PC-9 (cell line): ENCODE measurements at regions not wholly inside any gene's neighbourhood (a gene's known extent, or its start where the extent isn't known, plus 50 kb on each side); places are given as distances from the start of the nearest gene placed in this dataset.

Source experiments
- BruUV-seq: library from RNA; stranded (reverse); fragments of 400-500 nt; replicated peaks from 2 replicates; lab custom pipeline; 2021; lab: Mats Ljungman, UMichigan
- CTCF ChIA-PET: fragments of 300-600 bp; sonication (Branson Sonifier 250); formaldehyde crosslinking; loops from one replicate; lab custom pipeline; 2022; ENCODE audit warnings: antibody characterized with exemption; lab: Charles Lee
- POLR2A ChIA-PET: fragments of 300-600 bp; sonication (Branson Sonifier 250); formaldehyde crosslinking; loops from one replicate; lab custom pipeline; 2022; ENCODE audit warnings: antibody characterized with exemption; ENCODE audit not compliant: unreplicated experiment; lab: Charles Lee
- DNase-seq, 2 experiments: peaks; one replicate each; pipeline versions ENCODE4 v3.0.0 to v3.0.0-alpha.2; 2015 to 2022; ENCODE audit warnings: mixed read lengths in 1 of 2
- H2AFZ ChIP-seq: fragments of 200-600 bp; sonication (generic); 2 replicates; pipeline ENCODE4 v1.8.1; 2017; ENCODE audit warnings: antibody characterized with exemption
- H3F3A ChIP-seq: fragments of 200-600 bp; sonication (generic); 2 replicates; pipeline ENCODE4 v1.8.1; 2017; ENCODE audit warnings: antibody characterized with exemption, mild to moderate bottlenecking, low read depth; ENCODE audit not compliant: insufficient read depth
- H3K27ac ChIP-seq: fragments of 200-600 bp; sonication (generic); 2 replicates; pipeline ENCODE4 v1.6.1; 2016; ENCODE audit warnings: mixed run types
- H3K27me3 ChIP-seq: fragments of 200-600 bp; sonication (generic); 2 replicates; pipeline ENCODE4 v1.6.1; 2016; ENCODE audit warnings: low read depth, mixed run types; ENCODE audit not compliant: insufficient read depth
- H3K36me3 ChIP-seq: fragments of 200-600 bp; sonication (generic); 2 replicates; pipeline ENCODE4 v1.6.1; 2016; ENCODE audit warnings: low read depth, mixed run types
- H3K4me1 ChIP-seq: fragments of 200-600 bp; sonication (generic); replicated peaks from 2 replicates; pipeline ENCODE4 v1.6.1; 2016; ENCODE audit warnings: mixed run types; ENCODE audit not compliant: insufficient read depth
- H3K4me2 ChIP-seq: fragments of 200-600 bp; sonication (generic); 2 replicates; pipeline ENCODE4 v1.6.1; 2017; ENCODE audit warnings: mixed run types
- H3K4me3 ChIP-seq: fragments of 200-600 bp; sonication (generic); 2 replicates; pipeline ENCODE4 v1.6.1; 2016; ENCODE audit warnings: mixed run types
- H3K79me2 ChIP-seq: fragments of 200-600 bp; sonication (generic); 2 replicates; pipeline ENCODE4 v1.6.1; 2017; ENCODE audit warnings: low read depth, mixed run types
- H3K9me2 ChIP-seq: fragments of 200-600 bp; sonication (generic); 2 replicates; pipeline ENCODE4 v1.8.1; 2017; ENCODE audit warnings: mild to moderate bottlenecking; ENCODE audit not compliant: insufficient read depth
- H3K9me3 ChIP-seq: fragments of 200-600 bp; sonication (generic); 2 replicates; pipeline ENCODE4 v1.8.1; 2016; ENCODE audit warnings: low read depth; ENCODE audit not compliant: insufficient read depth
- H4K20me1 ChIP-seq: fragments of 200-600 bp; sonication (generic); 2 replicates; pipeline ENCODE4 v1.8.1; 2017; ENCODE audit not compliant: insufficient read depth
- EZH2 ChIP-seq: fragments of 200-600 bp; sonication (generic); IDR thresholded peaks from 2 replicates; pipeline ENCODE4 v1.8.0; 2017; ENCODE audit warnings: antibody characterized with exemption, low read depth
- intact Hi-C: fragments of 100-400 bp; cut with micrococcal nuclease; formaldehyde crosslinking; loops from one replicate; pipeline ENCODE4 v1.10.0; 2022; ENCODE audit not compliant: unreplicated experiment
- TF ChIP-seq, protein P1 (sequence below): fragments of 200-600 bp; sonication (generic); conservative IDR thresholded peaks from 2 replicates; pipeline ENCODE4 v1.6.1; 2017; ENCODE audit warnings: mixed run types, antibody characterized with exemption, mild to moderate bottlenecking, moderate library complexity

DNA sequence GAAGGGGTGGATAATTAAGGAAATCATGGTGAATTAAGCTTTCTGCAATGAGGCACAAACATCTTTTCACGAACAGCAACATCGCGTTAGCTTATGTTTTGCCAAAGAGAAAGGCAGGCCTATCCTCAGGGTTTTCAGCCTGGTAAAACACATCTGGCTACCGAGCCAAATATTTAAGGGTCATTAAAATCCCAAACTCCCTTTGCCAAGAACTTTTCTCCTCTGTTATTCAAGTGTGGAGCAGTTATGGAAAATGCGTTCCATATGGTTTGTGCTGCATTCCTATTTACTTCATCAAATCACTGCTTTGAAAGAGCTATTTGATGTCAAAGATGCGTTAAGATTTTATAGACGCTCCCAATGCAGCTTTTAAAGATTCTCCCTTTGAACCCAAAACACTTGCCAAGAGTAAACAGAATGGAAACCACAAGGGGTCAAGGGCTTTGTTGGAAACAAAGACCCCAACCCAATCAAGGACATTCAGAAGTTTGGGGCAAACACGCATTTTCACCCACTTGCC lies 308.3 kb upstream of the CDH5 start:
- Histone ChIP-seq H3K36me3 (no peaks in the 10 kb centered on the region), H3K27me3 (peaks cover 82% of the 10 kb centered on the region), H3K9me3 (no peaks in the 10 kb centered on the region), H3K4me3 (no peak overlapping the region), H3K27ac (no peak overlapping the region), H3K79me2 (no peaks in the 10 kb centered on the region), H3K9me2 (no peaks in the 10 kb centered on the region), H2AFZ (no peak overlapping the region), H3K4me2 (no peak overlapping the region), H4K20me1 (no peaks in the 10 kb centered on the region), H3K4me1 (no peaks in the 10 kb centered on the region), H3F3A (no peaks in the 10 kb centered on the region)
- no peak for DNase-seq
- BruUV-seq: no TSS peak
- intact Hi-C loops: no loop called here
- POLR2A ChIA-PET: no interaction called here
- TF ChIP-seq EZH2: no peak
- TF ChIP-seq, protein P1, sequence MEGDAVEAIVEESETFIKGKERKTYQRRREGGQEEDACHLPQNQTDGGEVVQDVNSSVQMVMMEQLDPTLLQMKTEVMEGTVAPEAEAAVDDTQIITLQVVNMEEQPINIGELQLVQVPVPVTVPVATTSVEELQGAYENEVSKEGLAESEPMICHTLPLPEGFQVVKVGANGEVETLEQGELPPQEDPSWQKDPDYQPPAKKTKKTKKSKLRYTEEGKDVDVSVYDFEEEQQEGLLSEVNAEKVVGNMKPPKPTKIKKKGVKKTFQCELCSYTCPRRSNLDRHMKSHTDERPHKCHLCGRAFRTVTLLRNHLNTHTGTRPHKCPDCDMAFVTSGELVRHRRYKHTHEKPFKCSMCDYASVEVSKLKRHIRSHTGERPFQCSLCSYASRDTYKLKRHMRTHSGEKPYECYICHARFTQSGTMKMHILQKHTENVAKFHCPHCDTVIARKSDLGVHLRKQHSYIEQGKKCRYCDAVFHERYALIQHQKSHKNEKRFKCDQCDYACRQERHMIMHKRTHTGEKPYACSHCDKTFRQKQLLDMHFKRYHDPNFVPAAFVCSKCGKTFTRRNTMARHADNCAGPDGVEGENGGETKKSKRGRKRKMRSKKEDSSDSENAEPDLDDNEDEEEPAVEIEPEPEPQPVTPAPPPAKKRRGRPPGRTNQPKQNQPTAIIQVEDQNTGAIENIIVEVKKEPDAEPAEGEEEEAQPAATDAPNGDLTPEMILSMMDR: no peak
- CTCF ChIA-PET: interaction anchor here (0.8 kb wide), 1 partner anchor 160 kb away, joined by 3 read pairs; no protein-coding TSS in a partner anchor

DNA sequence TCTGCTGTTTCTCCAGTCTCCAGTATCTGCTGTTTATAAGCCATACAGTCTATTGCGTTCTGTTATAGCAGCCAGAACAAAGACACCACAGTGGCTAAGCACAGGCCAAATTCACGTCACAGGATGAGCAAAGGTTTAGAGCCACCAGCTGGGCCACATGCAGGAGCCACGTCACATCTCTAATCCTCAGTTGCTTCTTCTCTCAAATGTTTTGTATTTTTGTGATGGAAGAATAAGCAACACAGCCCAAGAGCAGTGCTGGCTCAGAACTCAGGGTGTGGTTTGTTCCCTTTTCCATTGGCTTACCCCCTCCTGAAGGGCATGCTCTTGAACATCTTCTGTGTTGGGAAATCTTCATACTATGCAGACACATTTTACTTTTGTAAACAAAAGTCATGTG lies 309.4 kb upstream of the CDH5 start:
- no peaks in the 10 kb centered on the region for H3K9me2 ChIP-seq
- peaks cover 85% of the 10 kb centered on the region for H3K27me3 ChIP-seq
- no peak overlapping the region for H3K27ac ChIP-seq
- ChIA-PET POLR2A (no interaction called here), CTCF (no interaction called here)
- BruUV-seq: no TSS peak
- H3K36me3 ChIP-seq: no peaks in the 10 kb centered on the region
- no peaks in the 10 kb centered on the region for H4K20me1 ChIP-seq
- H3F3A ChIP-seq: no peaks in the 10 kb centered on the region
- no peaks in the 10 kb centered on the region for H3K79me2 ChIP-seq
- DNase-seq: no peak
- H2AFZ ChIP-seq: no peak overlapping the region
- H3K4me2 ChIP-seq: no peak overlapping the region
- TF ChIP-seq, protein P1: no peak
- TF ChIP-seq EZH2: no peak
- no peaks in the 10 kb centered on the region for H3K4me1 ChIP-seq
- intact Hi-C loops: no loop called here
- no peak overlapping the region for H3K4me3 ChIP-seq
- no peaks in the 10 kb centered on the region for H3K9me3 ChIP-seq

DNA sequence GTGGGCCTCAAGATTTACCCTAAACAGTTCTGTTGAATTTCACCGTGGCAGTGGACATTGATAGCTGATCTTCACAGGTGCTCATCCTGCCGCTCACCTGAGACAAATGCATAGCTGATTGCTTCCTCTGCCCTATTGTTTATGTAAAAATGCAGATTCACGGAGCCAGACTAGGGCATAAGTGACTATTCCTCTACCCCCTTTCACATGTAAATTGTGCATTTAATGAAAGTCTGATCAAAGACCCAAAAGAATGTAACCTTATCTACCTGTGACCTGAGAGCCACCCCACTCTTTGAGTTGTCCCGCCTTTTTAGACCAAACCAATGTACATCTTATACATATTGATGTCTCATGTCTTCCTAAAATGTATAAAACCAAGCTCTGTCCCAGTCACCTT lies 312.4 kb upstream of the CDH5 start:
- no peak overlapping the region for H3K4me2 ChIP-seq
- no peaks in the 10 kb centered on the region for H4K20me1 ChIP-seq
- intact Hi-C loops: no loop called here
- no TSS peak for BruUV-seq
- no peak overlapping the region for H3K27ac ChIP-seq
- ChIA-PET POLR2A (no interaction called here), CTCF (no interaction called here)
- H3K9me3 ChIP-seq: no peaks in the 10 kb centered on the region
- no peak for DNase-seq
- H3K36me3 ChIP-seq: no peaks in the 10 kb centered on the region
- H3F3A ChIP-seq: no peaks in the 10 kb centered on the region
- no peaks in the 10 kb centered on the region for H3K79me2 ChIP-seq
- no peak overlapping the region for H3K4me3 ChIP-seq
- no peak overlapping the region for H2AFZ ChIP-seq
- peaks cover 63% of the 10 kb centered on the region for H3K27me3 ChIP-seq
- no peaks in the 10 kb centered on the region for H3K4me1 ChIP-seq
- H3K9me2 ChIP-seq: no peaks in the 10 kb centered on the region
- TF ChIP-seq EZH2: no peak
- TF ChIP-seq, protein P1: no peak
